GM20000 (cell line): ENCODE measurements at regions not wholly inside any gene's neighbourhood (a gene's known extent, or its start where the extent isn't known, plus 50 kb on each side); places are given as distances from the start of the nearest gene placed in this dataset.

Source experiments
- DNase-seq: peaks from one replicate; pipeline ENCODE4 v3.0.0; 2012; ENCODE audit warnings: low spot score
- TF ChIP-seq, protein P1 (sequence below): IDR thresholded peaks from 2 replicates; pipeline ENCODE4 v1.5.1; 2012; ENCODE audit warnings: mild to moderate bottlenecking, control low read depth; ENCODE audit errors: extremely low read depth, missing control alignments

DNA sequence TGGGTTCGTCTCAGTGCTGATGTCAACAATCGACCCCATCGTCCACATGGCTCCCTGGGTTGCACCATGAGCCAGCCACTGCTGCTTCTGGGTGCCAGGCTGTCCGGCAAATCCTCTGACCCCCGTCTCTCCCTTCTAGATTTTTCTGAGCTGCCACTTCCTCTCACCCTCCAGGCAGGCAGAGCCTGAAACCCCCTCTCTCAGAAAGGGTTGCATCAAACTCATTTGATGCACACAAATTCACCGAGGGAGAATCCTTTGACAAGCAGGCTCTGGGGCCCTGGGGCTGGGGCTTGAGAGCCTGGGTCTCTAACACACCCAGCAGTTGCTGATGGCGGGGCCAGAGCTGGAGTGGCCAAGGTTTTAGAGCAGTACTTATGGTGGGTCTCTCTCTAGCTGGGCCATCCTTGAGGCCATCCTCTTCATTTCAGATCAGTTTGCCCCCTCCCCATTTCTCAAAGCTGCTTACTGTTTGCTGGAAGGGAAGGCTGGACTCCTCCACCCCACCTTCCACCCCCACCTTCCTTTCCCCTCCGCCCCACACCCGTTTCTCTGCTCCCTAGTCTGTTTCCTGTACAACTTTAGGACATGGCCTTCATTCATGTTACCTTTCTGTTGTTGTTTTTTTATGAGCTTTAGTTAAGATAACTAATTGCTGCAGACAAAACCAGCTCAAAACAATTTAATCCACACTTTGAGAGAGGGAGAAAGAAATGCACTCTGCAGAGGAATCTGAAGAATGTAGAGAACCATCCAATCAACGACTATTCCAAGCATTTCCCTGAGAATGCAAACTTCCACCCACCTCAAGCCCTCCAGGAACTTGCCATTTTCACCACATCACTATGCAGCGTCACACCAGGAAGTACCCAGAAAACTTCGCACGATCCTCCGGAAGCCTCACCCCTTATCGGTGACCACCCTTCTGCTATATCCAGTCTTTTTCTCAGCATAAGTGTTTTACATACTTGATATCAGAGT lies 69.5 kb downstream of the ARL4C start:
- TF ChIP-seq, protein P1, sequence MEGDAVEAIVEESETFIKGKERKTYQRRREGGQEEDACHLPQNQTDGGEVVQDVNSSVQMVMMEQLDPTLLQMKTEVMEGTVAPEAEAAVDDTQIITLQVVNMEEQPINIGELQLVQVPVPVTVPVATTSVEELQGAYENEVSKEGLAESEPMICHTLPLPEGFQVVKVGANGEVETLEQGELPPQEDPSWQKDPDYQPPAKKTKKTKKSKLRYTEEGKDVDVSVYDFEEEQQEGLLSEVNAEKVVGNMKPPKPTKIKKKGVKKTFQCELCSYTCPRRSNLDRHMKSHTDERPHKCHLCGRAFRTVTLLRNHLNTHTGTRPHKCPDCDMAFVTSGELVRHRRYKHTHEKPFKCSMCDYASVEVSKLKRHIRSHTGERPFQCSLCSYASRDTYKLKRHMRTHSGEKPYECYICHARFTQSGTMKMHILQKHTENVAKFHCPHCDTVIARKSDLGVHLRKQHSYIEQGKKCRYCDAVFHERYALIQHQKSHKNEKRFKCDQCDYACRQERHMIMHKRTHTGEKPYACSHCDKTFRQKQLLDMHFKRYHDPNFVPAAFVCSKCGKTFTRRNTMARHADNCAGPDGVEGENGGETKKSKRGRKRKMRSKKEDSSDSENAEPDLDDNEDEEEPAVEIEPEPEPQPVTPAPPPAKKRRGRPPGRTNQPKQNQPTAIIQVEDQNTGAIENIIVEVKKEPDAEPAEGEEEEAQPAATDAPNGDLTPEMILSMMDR, result no peak
- no peak for DNase-seq

DNA sequence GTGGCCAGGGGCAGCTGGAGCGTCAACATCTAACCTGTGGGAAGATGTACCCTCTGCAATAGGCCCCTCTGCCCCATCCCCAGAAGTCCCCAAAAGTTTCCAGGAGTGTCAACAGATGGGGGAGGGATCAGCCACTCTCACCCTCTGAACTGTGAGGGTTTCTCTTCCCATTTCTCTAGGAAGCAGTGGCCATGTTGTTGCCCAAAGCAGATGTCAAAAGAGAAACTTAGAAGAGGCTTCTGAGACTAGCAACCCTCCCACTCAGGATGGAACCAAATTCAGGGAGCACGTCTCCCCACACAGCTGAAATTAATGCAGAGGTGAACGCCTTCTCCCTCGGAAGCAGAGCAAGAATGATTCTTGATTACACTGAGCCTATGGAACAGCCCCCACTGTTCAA lies 70.3 kb downstream of the ARL4C start:
- TF ChIP-seq, protein P1, result no peak
- DNase-seq, result no peak

DNA sequence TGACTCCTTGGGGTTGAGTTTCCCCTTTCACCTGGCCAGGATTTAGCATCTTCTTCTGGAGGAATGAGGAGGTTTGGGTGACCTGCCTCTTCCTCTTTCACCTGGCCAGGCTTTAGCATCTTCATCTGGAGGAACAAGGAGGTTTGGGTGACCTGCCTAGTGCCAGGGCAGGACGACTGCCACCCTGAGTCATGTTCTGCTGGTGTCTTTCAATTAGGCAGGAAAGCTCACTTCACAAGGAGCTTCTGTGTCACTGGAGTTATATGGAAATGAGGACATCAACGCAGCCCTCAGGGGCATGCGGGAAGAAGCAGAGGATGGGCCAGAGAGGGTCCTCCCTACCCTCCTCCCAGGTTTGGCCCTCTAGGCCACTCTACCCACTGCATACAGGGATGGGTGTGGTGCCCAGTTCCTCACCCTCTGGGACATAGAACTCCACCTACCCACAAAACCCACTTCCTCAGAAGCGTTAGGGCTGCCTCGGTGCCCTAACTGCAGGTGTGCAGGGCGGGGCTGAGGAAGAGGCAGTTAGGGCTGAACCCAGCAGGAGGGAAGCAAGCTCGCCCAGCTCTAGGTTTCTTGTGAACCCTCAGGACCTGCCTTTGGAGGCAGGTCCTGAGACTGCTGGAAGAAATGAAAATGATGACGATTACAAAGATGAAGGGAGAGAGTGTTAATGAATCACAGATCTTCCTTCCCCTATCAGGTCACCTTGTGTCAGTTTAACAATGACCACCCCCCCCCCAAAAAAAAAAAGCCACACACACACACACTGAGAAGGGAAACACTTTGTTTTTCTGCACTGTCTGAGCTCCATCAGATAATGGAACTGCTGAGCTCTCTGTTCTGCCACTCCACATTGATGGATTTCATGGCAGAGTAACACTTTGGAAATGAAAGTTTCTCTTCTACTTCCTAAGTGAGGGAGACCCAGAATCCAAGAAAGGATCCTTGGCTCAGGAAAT lies 71.0 kb downstream of the ARL4C start:
- TF ChIP-seq, protein P1, result no peak
- no peak for DNase-seq

DNA sequence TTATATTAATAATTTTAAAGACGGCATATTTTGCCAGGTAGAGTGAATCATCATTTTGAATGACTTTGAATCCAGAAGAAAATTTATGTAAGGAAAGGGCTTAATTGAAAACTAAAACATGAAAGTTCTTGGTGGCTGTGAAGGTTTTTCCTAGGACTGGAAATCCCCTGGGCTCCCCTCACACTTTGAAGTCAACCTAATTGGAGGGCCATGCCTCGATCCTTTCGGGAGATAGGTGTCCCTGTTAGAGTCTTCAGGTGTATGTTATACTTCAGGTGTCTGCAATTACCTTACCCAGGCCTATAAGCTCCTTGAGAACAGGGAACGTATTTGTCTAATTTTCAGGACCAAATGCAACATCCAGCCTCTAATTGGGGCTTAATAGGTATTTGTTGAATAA lies 73.0 kb downstream of the ARL4C start:
- no peak for DNase-seq
- TF ChIP-seq, protein P1, result no peak

DNA sequence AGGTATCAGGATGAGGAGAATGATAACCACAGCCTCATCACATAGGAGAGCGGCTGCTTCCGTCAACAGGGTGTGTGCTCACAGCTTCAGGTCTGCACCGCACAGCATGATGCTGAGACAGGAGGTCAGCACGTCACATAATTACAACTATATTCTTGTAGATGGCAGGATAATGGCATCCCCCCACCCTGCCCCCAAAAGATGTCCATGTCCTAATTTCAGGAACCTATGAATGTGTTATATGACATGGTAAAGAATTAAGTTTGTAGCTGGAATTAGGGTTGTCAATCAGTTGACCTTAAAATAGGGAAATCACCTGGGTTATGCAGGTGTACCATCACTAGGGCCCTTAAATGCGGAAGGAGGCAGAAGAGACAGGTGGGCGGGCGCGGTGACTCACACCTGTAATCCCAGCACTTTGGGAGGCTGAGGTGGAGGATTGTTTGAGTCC lies 73.9 kb downstream of the ARL4C start:
- no peak for DNase-seq
- TF ChIP-seq, protein P1, result no peak

DNA sequence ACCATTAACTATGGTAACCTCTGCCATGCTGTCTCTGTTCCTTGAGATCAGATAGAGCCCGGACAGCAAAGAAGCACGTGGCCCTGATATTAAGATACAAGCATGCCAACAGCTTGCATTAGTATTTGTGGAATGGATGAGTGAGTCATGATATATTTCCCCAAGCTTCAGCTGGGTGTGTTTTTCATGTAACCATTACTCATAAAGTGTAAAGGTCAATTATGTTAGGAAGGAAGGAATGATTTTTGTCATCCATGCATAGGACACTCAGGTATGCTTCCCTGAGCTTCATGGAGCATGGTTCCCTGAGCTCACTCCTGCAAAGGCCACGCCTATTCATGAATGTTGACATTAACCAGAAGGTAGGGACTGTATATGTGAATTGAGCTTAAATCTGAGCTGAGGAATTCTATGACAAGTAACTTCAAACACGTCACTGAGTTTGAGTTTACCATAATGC lies 74.6 kb downstream of the ARL4C start:
- TF ChIP-seq, protein P1, result no peak
- DNase-seq, result no peak
